ENCODE measurements at regions not wholly inside any gene's neighbourhood (a gene's known extent, or its start where the extent isn't known, plus 50 kb on each side); places are given as distances from the start of the nearest gene placed in this dataset.

- no peak for TF ChIP-seq ZNF274 (IDR thresholded peaks at IDR 0.05; ENCODE audit: low read depth, low read length)
- TF ChIP-seq YY1 (IDR thresholded peaks at IDR 0.05; ENCODE audit: insufficient read depth, insufficient read length) = no peak
- no peak for TF ChIP-seq SUZ12 (IDR thresholded peaks at IDR 0.05; ENCODE audit: extremely low read depth, insufficient read depth, insufficient read length)
Measured at GRCh38 chr18:1995041-1995612, 576.2 kb downstream of the METTL4 start.

Data from NT2/D1 (cell line).